CD14-positive monocyte (primary cell): ENCODE measurements at regions not wholly inside any gene's neighbourhood (a gene's known extent, or its start where the extent isn't known, plus 50 kb on each side); places are given as distances from the start of the nearest gene placed in this dataset.

Source experiments
- DNase-seq, 3 donors: peaks; one replicate each; pipeline ENCODE4 v3.0.0-alpha.2; 2011 to 2022
- H2AFZ ChIP-seq: 2 replicates; pipeline ENCODE4 v1.6.0; 2012; ENCODE audit warnings: mild to moderate bottlenecking, low read depth, low read length, inconsistent platforms; ENCODE audit not compliant: insufficient read depth, poor library complexity, severe bottlenecking
- H3K27ac ChIP-seq, 2 donors: 1 replicate in 1 of 2; 2 replicates in 1 of 2; pipeline ENCODE4 v1.5.1; 2012 to 2013; ENCODE audit warnings: low read length in 2 of 2, control low read depth in 1 of 2, inconsistent platforms in 1 of 2, low read depth in 1 of 2, mild to moderate bottlenecking in 1 of 2
- H3K27me3 ChIP-seq, 2 donors: one replicate each; pipeline versions ENCODE4 v1.6.0 to v1.6.1; 2011 to 2013; ENCODE audit warnings: low read length in 2 of 2; ENCODE audit not compliant: control insufficient read depth in 2 of 2, insufficient read depth in 2 of 2
- H3K36me3 ChIP-seq, 2 donors: replicated peaks in 1 of 2; 1 replicate in 1 of 2; 2 replicates in 1 of 2; pipeline versions ENCODE4 v1.5.1 to v1.6.1; 2012 to 2013; ENCODE audit warnings: low read length in 2 of 2, control low read depth in 1 of 2, inconsistent platforms in 1 of 2, mild to moderate bottlenecking in 1 of 2; ENCODE audit not compliant: insufficient read depth in 2 of 2, control insufficient read depth in 1 of 2
- H3K4me1 ChIP-seq, 2 donors: 1 replicate in 1 of 2; 2 replicates in 1 of 2; pipeline versions ENCODE4 v1.5.1 to v1.6.1; 2012 to 2013; ENCODE audit warnings: low read length in 2 of 2, control low read depth in 1 of 2, inconsistent platforms in 1 of 2, mild to moderate bottlenecking in 1 of 2, moderate library complexity in 1 of 2; ENCODE audit not compliant: insufficient read depth in 2 of 2, control insufficient read depth in 1 of 2
- H3K4me2 ChIP-seq: replicated peaks from 2 replicates; pipeline ENCODE3; 2012; ENCODE audit warnings: low read length, moderate library complexity, mild to moderate bottlenecking; ENCODE audit not compliant: poor library complexity, severe bottlenecking; ENCODE audit errors: extremely low read depth
- H3K4me3 ChIP-seq, 3 experiments: fragments of 200-600 bp in 1 of 3; sonication (generic) in 1 of 3; replicated peaks in 1 of 3; 1 replicate in 2 of 3; 2 replicates in 1 of 3; pipeline ENCODE4 v1.5.1; 2011 to 2013; ENCODE audit warnings: low read length in 3 of 3, mild to moderate bottlenecking in 3 of 3, control low read depth in 2 of 3, low read depth in 2 of 3, inconsistent platforms in 1 of 3, moderate library complexity in 1 of 3
- H3K79me2 ChIP-seq: 2 replicates; pipeline ENCODE4 v1.6.0; 2012; ENCODE audit warnings: mild to moderate bottlenecking, control low read depth, inconsistent platforms, low read length, moderate library complexity; ENCODE audit not compliant: insufficient read depth
- H3K9ac ChIP-seq: 2 replicates; pipeline ENCODE4 v1.6.0; 2017; ENCODE audit warnings: low read length, mild to moderate bottlenecking; ENCODE audit not compliant: insufficient read depth, poor library complexity, severe bottlenecking
- H3K9me3 ChIP-seq, 2 donors: replicated peaks in 1 of 2; 1 replicate in 1 of 2; 2 replicates in 1 of 2; pipeline versions ENCODE4 v1.5.1 to v1.6.1; 2012 to 2013; ENCODE audit warnings: low read length in 2 of 2, control low read depth in 1 of 2; ENCODE audit not compliant: control insufficient read depth in 1 of 2, insufficient read depth in 1 of 2
- H4K20me1 ChIP-seq: 2 replicates; pipeline ENCODE4 v1.6.0; 2012; ENCODE audit warnings: mild to moderate bottlenecking, low read length, control low read depth, moderate library complexity; ENCODE audit not compliant: insufficient read depth
- H3K27ac Mint-ChIP-seq, 7 donors: one replicate each; pipeline ENCODE4 v1.8.0; 2020; ENCODE audit warnings: mild to moderate bottlenecking in 7 of 7, mixed read lengths in 7 of 7, moderate library complexity in 6 of 7, inconsistent platforms in 2 of 7
- H3K27me3 Mint-ChIP-seq, 3 donors: one replicate each; pipeline ENCODE4 v1.8.0; 2021 to 2022; ENCODE audit warnings: low read depth in 3 of 3, mild to moderate bottlenecking in 3 of 3, mixed read lengths in 3 of 3, moderate library complexity in 3 of 3, inconsistent platforms in 1 of 3
- H3K36me3 Mint-ChIP-seq, 2 donors: one replicate each; pipeline ENCODE4 v1.8.0; 2020; ENCODE audit warnings: mixed read lengths in 2 of 2, inconsistent platforms in 1 of 2, mild to moderate bottlenecking in 1 of 2
- H3K4me1 Mint-ChIP-seq: one replicate; pipeline ENCODE4 v1.8.0; 2020; ENCODE audit warnings: mild to moderate bottlenecking, mixed read lengths
- H3K4me3 Mint-ChIP-seq, 2 donors: one replicate each; pipeline ENCODE4 v1.8.0; 2020; ENCODE audit warnings: mild to moderate bottlenecking in 2 of 2, mixed read lengths in 2 of 2, moderate library complexity in 1 of 2
- H3K9me3 Mint-ChIP-seq, 7 donors: one replicate each; pipeline ENCODE4 v1.8.0; 2020 to 2022; ENCODE audit warnings: mixed read lengths in 7 of 7, mild to moderate bottlenecking in 6 of 7, moderate library complexity in 6 of 7, inconsistent platforms in 2 of 7
- CTCF ChIP-seq: fragments of 200-600 bp; IDR thresholded peaks from one replicate; pipeline ENCODE4 v1.8.0; 2022; ENCODE audit warnings: antibody characterized with exemption, mild to moderate bottlenecking
- WGBS: methylation state at CpG from one replicate; pipeline ENCODE4 v1.1.5; 2013; ENCODE audit warnings: missing lambda C conversion rate; ENCODE audit not compliant: insufficient coverage; 5-methylcytosine and 5-hydroxymethylcytosine counted together
- intact Hi-C, 2 donors: fragments of 100-400 bp; cut with micrococcal nuclease; formaldehyde crosslinking; loops; one replicate each; pipeline versions ENCODE4 v1.15.0 to v1.15.1; 2023

GRCh38 chr14:42172304-42172703 is 565.6 kb downstream of the LRFN5 start:
- intact Hi-C loops = no loop called here
- Histone ChIP-seq H3K9me3 (peaks cover 0 to 9% of the 10 kb centered on the region in 2 donors), H3K27me3 (no peaks in the 10 kb centered on the region), H3K9ac (no peak overlapping the region), H4K20me1 (no peaks in the 10 kb centered on the region), H3K27ac (no peak overlapping the region), H3K36me3 (no peaks in the 10 kb centered on the region), H3K4me3 (no peak overlapping the region), H2AFZ (no peak overlapping the region), H3K4me1 (no peaks in the 10 kb centered on the region), H3K4me2 (no peak overlapping the region), H3K79me2 (no peaks in the 10 kb centered on the region)
- Mint-ChIP-seq H3K4me3 (no peak overlapping the region), H3K27ac (no peak overlapping the region), H3K4me1 (no peaks in the 10 kb centered on the region), H3K9me3 (peaks cover 4 to 30% (median 12%) of the 10 kb centered on the region in 7 donors), H3K36me3 (no peaks in the 10 kb centered on the region), H3K27me3 (no peaks in the 10 kb centered on the region)
- no CpG with 5 or more reads among the region's 1 CpG for WGBS
- no peak for DNase-seq
- TF ChIP-seq CTCF = no peak

GRCh38 chr14:42163136-42163535 is 556.5 kb downstream of the LRFN5 start:
- DNase-seq = no peak
- no peak for TF ChIP-seq CTCF
- H3K4me1 ChIP-seq = no peaks in the 10 kb centered on the region
- Mint-ChIP-seq H3K27ac (no peak overlapping the region), H3K4me3 (no peak overlapping the region), H3K36me3 (no peaks in the 10 kb centered on the region), H3K9me3 (peaks cover 3 to 13% (median 6%) of the 10 kb centered on the region in 7 donors), H3K4me1 (no peaks in the 10 kb centered on the region), H3K27me3 (no peaks in the 10 kb centered on the region)
- H4K20me1 ChIP-seq = no peaks in the 10 kb centered on the region
- H3K79me2 ChIP-seq = no peaks in the 10 kb centered on the region
- no peak overlapping the region for H3K27ac ChIP-seq
- no peak overlapping the region for H3K4me3 ChIP-seq
- 83% methylated on average over 1 of the region's 2 CpGs for WGBS
- no peaks in the 10 kb centered on the region for H3K27me3 ChIP-seq
- intact Hi-C loops = no loop called here
- no peaks in the 10 kb centered on the region for H3K9me3 ChIP-seq
- no peak overlapping the region for H3K4me2 ChIP-seq
- no peak overlapping the region for H2AFZ ChIP-seq
- no peaks in the 10 kb centered on the region for H3K36me3 ChIP-seq
- H3K9ac ChIP-seq = no peak overlapping the region
